Activated naive CD4-positive, alpha-beta T cell (primary cell): ENCODE measurements at regions not wholly inside any gene's neighbourhood (a gene's known extent, or its start where the extent isn't known, plus 50 kb on each side); places are given as distances from the start of the nearest gene placed in this dataset.
A peak's percentile ranks its signal among the peaks of the same experiment; 100 is the strongest.
"Not testable (repeated sequence)": the region's sequence is repeated elsewhere in the genome, so short reads cannot be mapped to it uniquely, and the experiment has no call there.

Source experiments
- DNase-seq, 4 experiments: peaks; one replicate each; lab custom pipeline; 2025; lab: John Stamatoyannopoulos, UW

DNA sequence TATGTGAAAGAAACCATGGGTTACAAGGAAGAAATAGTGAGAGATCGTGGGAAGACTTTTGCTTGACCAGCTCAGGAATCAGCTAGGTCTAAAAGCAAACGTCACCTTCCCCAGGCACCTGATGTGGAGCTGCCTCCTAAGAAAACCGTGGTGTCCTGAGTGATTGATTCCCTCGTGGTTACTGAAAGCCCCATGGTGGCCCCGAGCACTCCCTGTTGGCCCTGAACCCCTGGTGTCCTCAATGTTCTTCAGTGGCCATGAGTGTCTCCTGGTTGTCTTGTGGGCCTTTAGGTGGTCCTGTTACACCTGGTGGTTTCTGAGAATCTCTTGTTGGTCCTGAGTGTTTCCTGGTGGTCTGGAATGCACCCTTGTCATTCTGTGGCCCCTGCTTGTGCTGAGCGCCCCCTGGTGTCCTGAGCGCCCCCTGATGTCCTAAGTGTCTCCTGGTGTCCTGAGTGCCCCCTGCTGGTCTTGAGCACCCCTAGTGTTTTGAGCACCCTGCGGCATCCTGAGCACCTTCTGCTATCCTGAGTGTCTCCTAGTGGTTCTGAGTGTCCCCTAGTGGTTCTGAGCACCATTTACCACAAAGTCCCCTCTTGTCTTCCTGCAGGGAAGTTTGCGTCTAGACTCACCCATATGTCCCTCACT, 518.7 kb downstream of the TMEM121 start:
- peak; percentile 49 to 72 (median 63) for DNase-seq

DNA sequence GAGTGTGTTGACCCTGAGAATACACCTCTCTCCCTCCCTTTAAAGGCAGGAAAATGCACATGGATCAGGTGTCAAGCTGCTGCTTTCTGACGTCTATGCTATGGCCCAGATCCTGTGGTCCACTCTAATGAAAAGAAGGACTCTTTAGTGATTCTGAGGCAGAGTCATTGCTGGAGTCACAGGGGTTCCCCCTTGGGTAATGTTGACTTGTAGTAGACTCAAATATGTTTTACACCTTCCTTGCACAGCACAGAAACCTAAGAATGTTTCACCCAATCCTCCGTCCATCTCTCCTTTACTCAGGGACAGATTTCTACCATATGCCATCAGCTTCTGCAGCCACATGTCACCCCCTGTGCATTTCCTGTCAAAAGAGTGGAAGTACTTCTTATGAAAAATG, 525.4 kb downstream of the TMEM121 start:
- DNase-seq: no peak

DNA sequence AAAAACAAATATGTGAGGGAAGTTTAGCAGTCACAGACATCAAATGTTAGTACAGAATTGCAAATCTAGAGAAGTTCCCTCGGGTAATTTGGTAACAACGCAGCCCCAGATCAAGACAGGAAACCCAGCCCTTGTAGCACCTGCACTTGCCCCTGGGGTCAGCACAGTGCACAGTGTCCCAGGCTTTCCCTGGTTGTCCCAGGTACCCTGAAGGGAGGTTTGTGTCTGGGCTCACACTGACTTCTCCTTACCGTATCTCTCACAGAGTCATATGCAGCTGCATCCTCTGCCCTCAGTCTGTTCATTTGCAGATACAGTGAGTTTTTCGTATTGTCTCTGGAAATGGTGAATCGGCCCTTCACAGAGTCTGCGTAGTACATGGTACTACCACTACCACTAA, 528.9 kb downstream of the TMEM121 start:
- DNase-seq: no peak

DNA sequence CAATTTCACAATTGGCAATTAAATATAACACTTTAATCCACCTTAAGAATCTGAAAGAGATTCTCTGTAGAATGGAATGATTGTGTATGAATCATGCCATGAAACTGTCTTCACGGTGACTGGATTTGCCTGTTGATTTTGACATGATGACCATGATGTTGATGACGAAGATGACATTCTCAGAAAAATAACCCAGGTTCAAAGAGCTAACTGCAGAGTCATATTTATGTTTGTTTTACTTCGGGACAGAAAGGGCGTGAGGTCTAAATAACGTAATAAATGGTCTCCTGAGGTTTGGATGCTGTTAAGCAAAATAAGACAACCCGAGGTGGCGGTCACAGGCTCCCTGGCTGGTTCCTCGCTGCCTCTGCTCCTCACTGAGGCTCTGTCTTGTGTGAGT, 532.0 kb downstream of the TMEM121 start:
- no peak for DNase-seq

DNA sequence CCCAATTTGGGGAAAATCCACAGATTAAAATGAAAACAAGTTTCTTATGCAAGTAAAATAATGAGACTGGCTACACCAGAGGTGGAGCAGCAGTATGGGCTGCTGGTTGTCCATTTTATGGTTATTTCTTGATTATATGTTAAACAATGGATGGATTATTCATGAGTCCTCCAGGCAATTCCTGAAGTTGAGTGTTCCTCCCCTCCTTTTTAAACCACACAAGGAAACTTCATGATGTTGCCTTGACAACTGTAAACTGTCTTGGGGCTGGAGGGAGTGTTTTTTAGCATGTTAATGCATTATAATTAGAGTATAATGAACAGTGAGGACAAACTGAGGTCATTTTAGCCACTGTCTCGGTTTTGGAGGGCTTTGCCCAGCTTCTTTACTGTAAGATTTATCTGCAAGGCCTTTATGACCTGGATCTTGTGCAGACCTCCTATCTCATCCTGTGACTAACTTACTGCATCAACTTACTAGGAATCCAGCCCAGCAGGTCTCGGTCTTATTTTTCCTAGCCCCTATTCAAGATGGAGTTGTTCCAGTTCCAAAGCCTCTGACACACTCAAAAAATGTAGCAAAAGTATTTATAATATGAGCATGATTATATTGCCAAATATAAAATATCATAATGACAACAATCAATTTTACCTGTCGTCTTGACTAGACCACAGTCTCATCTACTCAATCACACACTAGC, 534.0 kb downstream of the TMEM121 start:
- DNase-seq: no peak

DNA sequence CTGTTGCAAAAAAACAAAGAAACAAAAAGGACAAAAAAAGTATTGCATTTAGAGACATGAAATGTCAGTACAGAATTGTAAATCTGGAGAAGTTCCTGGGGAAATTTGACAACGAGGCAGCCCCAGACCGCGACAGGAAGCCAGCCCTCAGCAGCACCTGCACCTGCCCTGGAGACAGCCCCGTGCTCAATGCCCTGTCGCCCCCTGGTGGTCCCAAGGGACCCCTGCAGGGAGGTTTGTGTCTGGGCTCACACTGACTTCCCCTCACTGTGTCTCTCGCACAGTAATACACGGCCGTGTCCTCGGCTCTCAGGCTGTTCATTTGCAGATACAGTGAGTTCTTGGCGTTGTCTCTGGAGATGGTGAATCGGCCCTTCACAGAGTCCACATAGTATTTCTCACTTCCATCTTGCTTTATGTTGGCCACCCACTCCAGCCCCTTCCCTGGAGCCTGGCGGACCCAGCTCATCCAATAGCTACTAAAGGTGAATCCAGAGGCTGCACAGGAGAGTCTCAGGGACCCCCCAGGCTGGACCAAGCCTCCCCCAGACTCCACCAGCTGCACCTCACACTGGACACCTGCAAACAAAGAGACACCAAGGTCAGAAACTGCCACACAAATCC, 535.6 kb downstream of the TMEM121 start:
- peak; percentile 4 to 86 (median 64) for DNase-seq

DNA sequence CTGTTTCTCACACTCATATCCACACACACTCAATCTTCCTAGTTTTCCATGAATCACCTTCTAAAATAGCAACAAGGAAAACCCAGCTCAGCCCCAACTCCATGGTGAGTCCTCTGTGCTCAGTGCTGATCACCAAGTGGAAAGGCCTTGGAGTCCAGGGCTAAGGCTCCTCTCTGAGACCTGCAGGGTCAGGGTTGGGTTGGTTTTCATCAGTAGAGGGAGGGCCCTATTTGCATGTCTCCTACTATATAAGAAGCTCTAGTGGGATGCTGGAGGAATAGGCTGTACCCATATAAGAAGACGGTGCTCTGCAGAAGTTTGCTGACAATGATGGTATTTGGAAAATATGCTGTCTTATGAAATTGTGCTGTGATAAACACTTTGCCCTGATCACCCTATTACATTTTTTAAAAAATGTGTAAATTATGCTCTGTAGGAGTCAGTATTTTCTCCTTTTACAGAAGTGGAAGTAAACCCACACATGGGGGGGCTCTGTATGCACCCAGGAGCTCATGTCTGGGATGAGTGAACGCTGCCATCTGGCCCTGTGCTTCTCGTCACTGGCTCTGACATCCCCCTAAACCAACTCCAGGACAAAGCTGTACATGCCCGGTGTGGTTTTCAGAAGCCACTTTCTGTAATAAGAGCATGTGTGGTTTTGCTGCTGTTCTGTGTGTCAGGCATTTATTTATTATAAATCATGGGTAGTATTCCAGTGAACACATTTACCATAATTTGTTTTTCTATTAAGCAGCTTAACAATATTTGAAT, 536.3 kb downstream of the TMEM121 start:
- DNase-seq: no peak

DNA sequence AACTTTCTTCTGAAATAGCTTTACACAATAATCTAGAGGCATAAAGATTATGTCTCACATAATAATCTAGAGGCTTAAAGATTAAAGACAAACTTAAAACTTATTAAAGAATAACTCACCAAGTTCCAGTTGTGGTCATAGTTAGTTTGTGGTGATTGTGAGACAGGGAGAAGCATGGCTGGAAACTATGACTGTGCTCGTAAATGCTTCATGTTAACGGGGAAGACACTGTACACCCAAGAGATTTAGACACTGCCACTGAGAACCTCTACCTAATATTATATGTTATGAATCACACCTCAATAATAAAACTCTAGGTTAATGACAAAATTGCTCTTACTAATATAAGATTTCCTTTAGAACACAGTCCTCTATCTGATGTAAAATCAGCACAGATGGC, 541.6 kb downstream of the TMEM121 start:
- DNase-seq: no peak

DNA sequence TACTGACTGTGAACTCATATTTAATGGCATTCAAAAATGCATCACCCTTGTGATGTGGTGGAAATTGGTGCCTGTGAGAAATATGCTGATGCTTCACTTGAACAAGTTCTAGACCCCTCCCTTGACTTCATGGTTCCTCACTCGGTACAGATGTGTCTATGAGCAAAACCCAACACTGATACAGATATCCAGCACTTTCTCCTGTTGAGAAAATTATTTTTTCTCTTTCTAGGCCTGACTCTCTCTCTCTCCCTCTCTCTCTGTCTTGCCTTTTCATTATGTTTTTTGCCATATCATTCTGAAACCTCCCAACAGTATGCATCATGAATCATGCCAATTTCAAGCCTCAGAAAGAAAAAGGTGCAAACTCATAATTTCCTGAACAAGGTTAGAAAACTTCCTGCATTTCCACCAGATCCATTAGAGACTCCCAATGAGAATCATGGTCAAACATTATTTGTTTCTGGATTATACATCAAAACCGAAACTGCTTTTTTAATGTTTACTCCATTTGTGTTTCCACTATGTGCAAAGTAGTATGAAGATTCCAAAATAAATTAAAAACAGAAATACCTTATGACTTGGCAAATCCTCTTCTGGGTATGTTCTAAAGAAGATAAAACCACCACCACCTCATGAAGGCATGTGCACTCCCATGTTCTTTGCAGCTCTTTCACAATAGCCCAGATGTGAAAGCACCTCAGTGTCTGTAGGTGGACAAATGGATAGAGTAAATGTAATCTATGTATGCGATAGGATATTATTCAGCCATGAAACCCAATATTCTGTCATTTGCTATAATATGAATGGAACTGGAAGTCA, 543.6 kb downstream of the TMEM121 start:
- DNase-seq: no peak

DNA sequence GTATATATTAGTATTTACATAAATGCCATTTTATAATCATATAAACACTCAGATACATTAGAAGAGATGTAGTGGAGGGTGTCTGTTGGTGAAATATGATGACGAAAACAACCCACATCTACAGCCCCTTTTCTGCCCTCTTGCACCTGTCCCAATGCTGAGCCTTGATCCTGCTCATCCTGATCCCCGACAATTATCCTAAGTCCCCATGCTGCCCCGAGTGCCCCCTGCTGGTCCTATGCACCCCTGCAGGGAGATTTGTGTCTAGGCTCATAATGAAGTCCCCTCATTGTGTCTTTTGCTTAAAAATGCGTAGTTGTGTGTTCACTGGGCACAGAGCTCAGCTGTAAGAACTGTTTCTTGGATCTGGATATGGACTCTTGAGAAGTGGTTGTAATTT, 554.5 kb downstream of the TMEM121 start:
- no peak for DNase-seq

DNA sequence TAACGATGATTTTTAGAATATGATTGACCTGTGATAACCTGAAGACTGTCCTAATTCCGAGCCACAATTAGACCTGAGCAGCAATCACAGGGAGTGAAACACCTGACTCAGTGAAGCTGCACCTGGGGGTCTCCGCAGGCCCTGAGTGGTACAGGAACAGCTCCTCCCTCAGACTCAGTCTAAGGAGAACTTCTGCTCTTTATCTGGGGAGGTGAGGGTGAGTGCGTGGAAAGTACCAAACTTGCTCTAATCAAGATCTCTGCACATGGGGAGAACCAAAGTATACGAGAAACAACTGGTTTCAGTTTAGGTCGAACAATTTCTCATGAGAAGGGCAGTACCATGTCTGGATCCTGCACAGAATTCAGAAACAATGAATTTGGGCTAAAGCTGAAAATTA, 555.3 kb downstream of the TMEM121 start:
- not testable (repeated sequence) for DNase-seq

DNA sequence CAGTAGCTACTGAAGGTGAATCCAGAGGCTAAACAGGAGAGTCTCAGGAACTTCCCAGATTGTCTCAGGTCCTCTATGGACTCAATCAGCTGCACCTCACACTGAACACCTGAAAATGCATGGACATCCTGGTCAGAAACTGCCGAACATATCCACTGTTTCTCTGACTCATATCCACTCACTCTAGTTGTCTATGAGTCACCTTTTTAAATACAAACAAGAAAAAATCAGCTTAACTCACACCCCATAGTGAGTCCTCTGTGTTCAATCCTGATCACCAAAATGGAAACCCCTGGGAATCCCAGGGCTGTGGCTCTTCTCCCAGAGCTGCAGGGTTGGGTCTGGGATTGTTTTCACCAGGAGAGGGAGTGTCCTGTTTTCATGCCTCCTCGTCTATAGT, 556.7 kb downstream of the TMEM121 start:
- no peak for DNase-seq

DNA sequence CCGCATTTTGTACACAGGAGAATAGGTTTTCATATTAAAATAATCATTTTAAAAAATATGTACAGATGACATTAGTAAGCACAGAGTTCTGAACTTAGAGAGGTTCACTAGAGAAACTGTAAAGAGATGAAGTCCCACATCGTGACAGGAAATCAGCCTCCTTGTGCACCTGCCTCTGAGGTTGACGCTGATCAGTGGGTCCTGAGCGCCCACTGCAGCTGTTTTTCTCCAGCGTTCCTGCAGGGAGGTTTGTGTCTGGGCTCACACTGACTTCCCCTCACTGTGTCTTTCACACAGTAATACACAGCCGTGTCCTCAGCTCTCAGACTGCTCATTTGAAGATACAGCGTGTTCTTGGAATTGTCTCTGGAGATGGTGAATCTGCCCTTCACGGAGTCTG, 561.5 kb downstream of the TMEM121 start:
- DNase-seq: no peak

DNA sequence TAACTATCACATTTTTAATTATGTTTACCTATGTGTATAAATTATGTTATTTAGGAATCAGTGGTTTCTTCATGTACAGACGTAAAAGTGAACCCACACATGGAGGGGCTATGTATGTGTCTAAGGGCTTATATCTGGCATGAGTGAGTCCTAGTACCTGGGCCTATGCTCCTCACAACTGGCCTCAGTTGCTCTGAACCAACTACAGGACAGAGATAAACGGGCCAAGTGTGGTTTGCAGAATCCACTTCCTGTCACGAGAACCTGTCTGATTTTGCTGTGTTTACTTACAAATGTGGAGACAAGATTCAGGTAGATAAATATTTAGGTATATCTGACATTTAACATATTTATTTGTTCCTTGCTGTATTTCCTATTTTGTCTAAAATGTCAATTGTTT, 562.5 kb downstream of the TMEM121 start:
- DNase-seq: not testable (repeated sequence)

DNA sequence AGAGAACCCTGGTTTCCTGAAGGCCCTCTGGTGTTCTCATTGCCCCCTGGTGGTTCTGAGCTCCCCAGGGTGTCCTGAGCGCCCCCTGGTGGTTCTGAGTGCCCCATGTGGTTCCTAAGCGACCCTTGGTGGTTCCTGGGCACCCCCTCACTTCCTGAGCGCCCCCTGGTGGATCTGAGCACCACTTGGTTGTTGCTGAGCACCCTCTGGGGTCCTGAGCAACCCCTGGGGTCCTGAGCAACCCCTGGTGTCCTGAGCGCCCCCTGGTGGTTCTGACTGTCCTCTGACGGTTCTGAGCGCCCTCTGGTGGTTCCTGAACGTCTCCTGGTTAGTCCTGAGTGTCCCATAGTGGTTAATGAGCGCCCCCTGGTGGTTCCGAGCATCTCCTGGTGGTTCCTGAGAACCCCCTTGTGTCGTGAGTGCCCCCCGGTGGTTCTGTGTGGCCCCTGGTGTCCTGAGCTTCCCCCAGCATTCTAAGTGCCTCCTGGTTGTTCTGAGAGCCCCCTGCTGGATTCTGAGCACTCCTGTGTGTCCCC, 568.3 kb downstream of the TMEM121 start:
- peak in 1 of 4 experiments; percentile 68 for DNase-seq

DNA sequence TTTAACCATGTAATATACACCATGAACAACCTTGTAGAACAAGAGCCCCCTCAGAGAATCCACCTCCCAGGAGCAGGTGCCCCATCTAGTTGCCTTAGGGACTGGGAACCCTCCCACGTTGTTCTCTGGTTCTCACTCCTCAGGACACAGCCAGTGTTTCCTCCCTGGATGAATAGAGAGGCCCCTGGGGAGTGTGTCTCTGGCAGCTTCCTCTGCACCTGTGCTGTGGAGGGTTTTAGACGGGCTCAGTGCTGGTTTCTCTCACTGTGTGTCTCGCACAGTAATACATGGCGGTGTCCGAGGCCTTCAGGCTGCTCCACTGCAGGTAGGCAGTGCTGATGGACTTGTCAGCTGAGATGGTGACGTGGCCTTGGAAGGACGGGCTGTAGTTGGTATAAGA, 581.3 kb downstream of the TMEM121 start:
- DNase-seq: no peak

DNA sequence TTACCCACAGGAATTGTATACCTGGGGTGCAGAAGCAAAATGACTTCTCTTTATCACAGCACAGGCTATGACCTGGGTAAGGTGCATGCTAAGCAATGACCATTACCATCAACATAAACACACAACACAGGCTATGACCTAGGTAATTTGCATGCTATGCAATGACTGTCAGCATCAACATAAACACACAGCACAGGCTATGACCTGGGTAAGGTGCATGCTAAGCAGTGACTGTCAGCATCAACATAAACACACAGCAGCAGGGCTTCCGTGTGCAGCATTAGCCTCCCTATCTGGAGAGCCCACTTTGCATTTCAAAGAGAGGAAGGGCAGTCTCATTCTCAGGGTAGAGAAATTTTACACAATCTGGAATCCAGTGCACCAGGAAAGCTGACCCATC, 583.0 kb downstream of the TMEM121 start:
- DNase-seq: no peak

DNA sequence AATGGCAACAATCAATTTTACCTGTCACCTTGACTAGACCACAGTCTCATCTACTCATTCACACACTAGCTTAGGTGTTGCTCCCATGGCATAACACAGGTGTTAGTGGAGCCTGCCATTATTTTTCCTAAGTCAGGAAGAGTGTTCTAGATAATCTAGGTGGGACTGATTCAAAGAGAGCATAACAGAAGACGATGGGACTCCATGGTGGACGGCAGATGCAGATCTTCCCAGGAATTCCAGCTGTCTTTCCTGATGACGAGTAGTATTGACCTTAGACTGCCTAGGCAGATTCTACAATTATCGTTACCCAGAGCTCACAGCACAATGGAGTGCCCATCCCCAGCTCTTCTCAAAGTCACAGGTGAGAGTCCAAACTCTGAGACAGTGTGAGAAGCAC, 589.0 kb downstream of the TMEM121 start:
- no peak for DNase-seq

DNA sequence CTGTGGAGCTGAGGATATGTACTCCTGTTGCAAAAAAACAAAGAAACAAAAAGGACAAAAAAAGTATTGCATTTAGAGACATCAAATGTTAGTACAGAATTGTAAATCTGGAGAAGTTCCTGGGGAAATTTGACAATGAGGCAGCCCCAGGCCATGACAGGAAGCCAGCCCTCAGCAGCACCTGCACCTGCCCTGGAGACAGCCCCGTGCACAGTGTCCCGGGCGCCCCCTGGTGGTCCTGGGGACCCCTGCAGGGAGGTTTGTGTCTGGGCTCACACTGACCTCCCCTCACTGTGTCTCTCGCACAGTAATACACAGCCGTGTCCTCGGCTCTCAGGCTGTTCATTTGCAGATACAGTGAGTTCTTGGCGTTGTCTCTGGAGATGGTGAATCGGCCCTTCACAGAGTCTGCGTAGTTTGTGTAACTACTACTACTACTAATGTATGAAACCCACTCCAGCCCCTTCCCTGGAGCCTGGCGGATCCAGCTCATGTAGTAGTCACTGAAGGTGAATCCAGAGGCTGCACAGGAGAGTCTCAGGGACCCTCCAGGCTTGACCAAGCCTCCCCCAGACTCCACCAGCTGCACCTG, 590.1 kb downstream of the TMEM121 start:
- peak in 1 of 4 experiments; percentile 12 for DNase-seq

DNA sequence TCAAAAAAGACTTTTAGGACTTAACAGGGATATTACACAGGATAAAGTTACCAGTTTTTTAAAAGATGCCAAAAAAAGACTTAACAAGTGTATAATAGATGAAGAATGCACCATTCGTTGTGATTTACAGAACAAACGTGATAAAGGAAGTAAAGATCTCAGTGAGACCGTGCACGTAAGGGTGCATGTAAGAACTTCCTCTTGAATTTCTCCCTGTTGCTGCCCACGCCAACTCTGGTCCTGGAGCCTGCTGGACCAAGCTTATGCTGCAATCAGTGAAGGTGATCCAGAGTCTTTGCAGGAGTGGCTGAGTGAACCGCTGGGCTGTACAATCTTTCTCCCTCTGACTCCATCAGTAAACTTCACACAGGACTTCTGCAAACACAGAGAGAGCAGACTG, 593.7 kb downstream of the TMEM121 start:
- DNase-seq: no peak

DNA sequence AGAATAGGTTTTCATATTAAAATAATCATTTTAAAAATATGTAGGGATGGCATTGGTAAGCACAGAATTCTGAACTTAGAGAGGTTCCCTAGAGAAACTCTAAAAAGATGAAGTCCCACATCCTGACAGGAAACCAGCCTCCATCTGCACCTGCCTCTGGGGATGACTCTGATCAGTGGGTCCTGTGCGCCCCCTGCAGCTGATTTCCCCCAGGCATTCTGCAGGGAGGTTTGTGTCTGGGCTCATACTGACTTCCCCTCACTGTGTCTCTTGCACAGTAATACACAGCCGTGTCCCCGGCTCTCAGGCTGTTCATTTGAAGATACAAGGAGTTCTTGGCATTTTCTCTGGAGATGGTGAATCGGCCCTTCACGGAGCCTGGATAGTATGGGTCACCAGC, 602.9 kb downstream of the TMEM121 start:
- DNase-seq: no peak
